T-helper 1 cell (primary cell): ENCODE measurements at regions not wholly inside any gene's neighbourhood (a gene's known extent, or its start where the extent isn't known, plus 50 kb on each side); places are given as distances from the start of the nearest gene placed in this dataset.
"Not testable (repeated sequence)": the region's sequence is repeated elsewhere in the genome, so short reads cannot be mapped to it uniquely, and the experiment has no call there.

ENCODE experiments used
- DNase-seq, 5 donors: peaks; one replicate each; pipeline ENCODE4 v3.0.0-alpha.2; 2012 to 2020

DNA sequence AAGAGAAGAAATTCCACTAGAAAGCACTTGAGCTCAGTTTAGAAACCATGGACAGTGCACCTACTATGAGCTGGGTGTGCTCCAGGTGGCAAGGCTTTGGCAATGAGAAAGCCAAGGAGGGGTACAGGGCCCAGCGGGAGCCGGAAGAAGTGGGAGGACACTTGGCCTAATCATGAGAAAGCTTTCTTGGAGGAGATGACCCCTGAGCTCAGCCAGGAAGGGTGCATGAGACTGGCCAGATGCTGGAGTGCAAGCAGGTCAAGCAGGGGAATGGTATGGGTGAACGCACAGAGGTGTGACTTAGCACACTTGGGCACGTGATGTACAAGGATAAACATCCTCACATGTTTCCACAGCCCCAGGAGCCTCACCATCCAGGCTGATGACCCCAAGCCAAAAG is 97.2 kb upstream of the GLI2 start:
- DNase-seq, result no peak

DNA sequence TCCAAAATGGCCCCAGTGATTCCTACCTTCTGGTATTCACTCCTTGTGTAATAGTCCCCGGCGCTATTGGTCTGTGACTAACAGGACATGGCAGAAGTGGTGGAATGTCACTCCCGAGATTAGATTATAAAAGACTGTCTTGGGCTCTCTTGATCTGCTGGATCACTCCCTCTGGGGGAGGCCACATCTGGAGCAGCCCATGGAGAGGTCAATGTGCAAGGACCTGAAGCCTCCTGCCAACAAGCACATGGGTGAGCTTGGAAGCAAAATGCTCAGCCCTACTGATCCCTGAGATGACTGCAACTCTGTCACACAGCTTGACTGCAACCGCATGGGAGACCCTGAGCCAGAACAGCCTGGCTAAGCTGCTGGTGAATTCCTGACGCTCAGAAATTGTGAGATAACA is 94.3 kb upstream of the GLI2 start:
- DNase-seq, result no peak

DNA sequence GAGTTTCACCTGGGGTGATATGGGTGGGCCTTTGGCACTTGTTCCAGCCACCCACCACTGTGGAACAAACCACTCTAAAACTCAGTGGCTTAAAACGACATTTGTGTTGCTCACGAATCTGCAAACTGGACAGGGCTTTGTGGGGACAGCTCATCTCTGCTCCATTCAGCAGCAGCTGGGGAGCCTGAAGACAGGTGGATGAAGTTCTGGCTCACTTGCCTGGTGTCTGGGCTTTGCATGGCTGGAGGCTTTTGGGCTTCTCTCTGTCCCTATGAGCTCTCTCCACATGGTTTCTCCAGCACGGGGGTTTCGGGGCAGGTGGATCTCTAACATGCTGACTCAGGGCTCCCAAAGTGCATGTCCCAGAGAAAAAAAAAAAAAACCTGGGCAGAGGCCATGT is 93.0 kb upstream of the GLI2 start:
- DNase-seq, result no peak

GRCh38 chr2:120646994-120647393 is 88.7 kb upstream of the GLI2 start:
- DNase-seq, result no peak

GRCh38 chr2:120647487-120647886 is 88.2 kb upstream of the GLI2 start:
- no peak for DNase-seq

- DNase-seq, result not testable (repeated sequence)
These were observed 86.3 kb upstream of the GLI2 start for GRCh38 chr2:120649381-120649780.

DNA sequence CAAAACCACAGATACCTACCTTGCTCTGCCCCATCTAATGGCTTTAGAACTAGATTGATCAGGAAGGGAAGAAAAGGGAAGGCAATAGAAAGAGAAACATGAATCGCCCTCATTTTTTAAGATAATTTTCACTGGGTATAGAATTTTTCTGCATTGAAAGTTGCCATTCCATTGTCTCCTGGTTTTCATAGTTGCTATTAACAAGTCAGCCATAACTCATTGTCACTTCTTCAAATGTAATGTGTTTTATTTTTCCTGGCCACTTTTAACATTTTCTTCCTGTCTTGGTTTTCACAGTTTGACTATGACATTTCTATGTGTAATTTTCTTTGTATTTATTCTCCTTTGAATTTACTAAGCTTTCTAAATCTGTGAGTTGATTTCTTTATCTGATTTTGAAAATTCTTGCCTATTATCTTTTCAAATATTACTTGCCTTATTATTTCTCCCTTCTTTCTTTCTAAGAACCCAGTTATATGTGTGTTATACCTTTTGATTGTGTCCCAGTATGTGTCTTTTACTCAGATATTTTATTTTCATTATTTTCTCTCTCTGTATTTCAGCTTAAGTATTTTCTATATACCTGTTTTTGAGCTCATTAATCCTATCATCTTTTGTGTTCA is 85.5 kb upstream of the GLI2 start:
- no peak for DNase-seq

GRCh38 chr2:120651818-120652217 is 83.8 kb upstream of the GLI2 start:
- no peak for DNase-seq

DNA sequence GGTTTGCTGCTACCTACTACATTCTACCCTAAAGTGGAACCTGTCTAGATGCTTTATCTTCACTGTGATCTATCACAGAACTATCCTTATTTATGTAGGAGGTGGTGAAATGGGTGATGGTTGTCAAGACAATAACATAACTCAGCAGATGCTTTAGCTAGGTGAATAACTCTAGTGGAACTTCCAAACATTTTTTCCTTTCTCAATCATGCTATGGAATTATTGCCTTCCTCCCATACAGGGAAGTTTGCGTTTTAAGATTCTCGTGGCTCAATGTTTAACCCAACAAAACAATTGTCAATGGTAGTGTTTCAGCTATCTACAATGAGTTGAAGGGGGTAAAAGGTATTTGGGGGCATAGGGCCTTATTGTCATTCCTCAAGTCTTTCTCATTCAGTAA is 82.6 kb upstream of the GLI2 start:
- no peak for DNase-seq

GRCh38 chr2:120653871-120654270 is 81.8 kb upstream of the GLI2 start:
- no peak for DNase-seq

DNA sequence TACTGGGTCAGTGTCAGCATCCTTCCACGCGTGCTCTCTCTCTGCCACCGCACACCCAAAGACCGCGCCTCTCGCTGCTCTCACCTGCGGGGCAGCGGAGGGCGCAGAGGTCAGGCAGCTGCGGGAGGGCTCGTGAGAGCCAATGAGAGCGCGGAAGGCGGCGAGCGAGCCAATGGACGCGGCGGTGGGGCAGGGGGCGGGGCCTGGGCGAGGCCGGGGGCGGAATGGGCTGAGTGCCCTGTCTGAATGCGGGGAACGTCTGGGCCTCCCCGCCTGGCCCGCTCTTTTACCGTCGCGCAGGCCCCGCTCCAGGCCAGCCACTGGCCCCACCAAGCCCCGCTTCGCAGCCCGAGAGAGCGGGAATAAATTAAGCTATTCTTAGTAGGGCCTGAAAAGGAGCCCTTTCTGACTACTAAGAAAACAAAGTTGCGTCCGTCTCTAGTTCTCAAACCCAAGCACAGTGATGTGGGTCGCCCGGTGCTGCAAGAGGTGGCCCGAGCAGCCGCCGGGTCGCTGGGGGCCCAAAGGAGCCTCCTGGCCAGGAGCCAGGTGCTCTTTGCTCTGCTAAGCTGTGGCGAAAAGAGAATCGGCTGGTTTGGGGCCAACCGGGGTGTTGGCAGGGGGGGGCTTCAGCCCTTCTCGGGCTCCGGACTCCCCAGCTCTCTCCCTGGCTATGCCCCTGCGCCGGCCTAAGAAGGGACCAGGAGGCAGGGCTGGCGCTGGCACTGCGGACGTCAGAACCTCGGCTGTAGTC is 81.1 kb upstream of the GLI2 start:
- no peak for DNase-seq

DNA sequence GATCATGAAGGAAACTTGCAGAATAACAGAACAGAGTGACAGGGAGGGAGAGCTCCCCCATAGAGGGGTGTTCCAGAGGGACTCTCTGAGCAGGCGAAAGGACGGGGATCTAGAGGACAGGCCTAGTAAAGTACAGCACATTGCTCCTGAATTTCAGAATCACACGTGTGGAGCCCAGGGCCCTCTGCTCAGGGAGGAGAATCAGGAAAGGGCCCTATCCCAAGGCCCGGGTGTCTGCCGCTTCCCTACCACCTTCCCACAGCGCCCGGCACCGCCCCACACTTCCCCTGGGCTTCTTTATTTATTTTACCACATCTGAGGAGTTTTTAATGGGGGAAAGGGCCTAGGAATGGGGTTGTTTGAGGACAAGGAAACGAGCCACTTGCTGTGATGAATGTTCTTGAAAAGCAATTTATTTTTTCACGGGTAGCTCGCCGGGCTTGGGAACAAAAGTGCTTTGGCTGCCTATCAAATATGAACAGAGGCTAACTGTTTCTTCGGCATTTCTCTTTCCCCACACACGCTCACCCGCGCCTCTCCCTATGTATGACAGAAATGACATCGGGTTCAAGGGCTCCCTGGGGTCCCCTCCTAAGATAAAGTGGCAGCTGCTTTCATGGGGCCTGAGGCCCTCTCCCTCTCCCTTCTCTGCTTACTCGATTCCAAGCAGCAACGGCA is 79.3 kb upstream of the GLI2 start:
- no peak for DNase-seq

- no peak for DNase-seq
These were observed 77.5 kb upstream of the GLI2 start for GRCh38 chr2:120658042-120658769.

DNA sequence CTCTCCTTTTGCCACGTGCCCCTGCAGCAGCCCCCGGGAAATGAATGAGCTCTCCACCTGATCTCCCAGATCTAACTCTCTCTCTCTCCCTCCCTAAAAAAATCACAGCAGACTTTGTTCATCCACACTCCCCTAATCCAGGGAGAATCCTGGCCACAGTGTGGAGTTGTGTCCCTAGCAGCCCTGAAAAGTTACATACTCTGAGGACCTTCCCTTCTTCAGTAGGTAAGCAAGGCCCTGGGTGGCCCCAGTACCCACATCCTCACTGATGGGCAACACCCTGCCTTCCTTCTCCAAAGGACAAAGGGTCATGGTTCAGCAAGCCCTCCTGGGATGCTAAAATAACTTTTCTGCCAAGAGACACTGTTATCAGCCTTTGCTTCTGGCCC is 76.9 kb upstream of the GLI2 start:
- DNase-seq, result no peak

DNA sequence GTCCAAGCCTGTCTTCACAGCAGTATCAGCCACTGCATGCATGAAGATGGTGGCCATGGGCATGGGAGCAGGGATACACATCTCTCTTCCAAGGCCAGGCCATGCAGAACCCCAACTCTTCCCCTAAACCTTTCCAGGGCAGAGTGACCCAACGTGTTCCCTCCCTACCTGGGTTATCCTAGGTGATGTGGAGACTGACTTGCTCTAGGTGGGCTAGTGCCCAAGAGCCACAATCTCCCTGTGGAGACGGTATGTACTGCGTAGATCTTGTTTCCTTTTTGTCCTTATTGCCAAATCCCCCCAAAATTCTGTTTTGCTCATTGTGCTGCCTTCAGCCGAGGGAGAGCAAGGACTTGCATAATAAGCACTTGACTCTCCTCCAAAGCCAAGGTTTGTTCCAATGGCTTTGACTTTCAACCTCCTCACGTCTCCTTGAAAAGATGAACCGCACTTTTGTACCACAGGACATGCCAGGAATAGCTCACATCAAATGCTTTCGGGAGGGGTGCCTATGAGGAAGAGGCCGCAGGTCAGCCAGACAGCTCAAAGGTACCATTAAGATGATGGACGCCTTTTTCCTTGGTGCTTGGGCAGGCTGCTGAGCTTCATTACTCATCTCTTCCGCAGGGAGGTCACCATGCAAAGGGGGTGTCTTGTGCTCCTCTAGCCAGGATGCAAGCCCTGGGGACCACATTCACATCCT is 76.2 kb upstream of the GLI2 start:
- DNase-seq, result no peak

DNA sequence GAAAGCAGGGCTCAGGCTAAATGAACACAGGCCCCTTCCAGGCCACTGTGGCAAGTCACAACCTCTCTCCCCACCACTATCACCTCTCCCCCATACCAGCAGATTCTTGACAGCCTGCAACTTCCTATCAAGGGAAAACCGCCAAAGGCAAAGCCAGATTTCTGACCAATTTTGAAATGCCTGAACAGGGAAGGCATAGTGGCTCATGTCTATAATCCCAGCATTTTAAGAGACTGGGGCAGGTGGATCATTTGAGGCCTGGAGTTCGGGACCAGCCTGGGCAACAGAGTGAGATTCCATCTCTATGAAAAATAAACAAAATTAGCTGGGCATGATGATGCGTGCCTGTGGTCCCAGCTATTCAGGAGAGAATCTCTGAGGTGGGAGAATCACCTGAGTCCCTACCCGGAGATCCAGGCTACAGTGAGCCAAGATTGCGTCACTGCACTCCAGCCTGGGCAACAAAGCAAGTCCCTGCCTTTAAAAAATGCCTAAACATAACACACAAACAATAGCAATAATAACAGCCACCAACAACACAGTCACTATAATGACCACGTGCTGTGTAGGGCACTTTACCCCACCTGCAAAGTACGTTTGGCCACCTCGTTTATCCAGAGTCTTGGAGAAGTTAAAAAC is 75.5 kb upstream of the GLI2 start:
- DNase-seq, result no peak

DNA sequence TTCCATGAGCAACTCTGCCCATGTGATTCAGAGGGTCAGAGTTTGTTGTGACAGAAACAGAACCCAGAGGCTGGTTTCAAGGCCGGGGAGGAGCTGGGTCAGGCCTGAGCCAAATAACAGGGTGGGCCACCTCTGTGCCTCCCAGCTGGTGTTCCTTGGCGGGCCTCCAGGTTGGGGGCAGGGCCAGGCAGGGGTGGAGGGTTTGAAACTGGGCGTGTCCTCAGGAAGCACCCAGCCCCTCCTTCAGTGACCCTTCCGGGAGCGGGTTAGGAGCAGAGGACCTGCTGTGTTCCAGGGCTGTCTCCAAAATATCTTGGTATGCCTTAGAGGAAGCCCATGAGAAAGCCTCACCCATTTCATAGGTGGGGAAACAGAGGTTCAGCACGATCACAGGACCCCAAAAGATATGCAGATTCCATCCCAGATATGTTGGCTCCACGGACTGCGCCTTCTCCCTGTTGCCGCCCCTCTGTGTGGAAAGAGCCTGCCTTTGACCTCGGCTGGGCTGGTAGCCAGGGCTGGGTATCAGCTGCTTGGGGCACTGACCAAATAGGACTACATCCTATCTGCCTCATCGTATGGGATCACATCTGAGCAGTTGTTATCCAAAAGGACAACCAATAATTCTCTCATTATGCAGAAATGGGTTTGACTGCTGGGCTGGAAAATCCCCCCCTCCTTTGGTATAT is 74.8 kb upstream of the GLI2 start:
- no peak for DNase-seq

DNA sequence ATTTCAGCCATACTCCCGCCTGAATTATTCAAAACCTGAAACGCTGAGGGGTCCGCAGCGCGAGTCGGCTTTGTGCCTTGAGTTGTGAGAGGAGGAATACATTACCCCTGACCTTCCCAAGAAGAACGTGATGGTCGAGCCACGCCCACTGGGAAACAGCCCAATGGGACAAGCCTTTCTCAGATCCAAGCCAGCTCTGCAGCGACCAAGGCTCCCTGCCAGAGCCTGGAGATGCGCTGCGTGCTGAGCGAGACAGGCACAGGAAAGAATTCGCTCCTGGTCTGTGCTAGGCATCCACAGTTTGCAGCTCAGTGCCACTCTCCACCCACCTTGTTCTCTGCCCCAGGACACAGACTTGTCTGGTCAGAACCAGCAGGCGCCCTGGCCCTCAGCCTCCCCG is 74.1 kb upstream of the GLI2 start:
- no peak for DNase-seq

GRCh38 chr2:120662046-120662445 is 73.6 kb upstream of the GLI2 start:
- no peak for DNase-seq

- no peak for DNase-seq
These were observed 72.9 kb upstream of the GLI2 start for GRCh38 chr2:120662746-120663145.

GRCh38 chr2:120666433-120666832 is 69.2 kb upstream of the GLI2 start:
- DNase-seq, result no peak

- DNase-seq, result no peak
These were observed 67.7 kb upstream of the GLI2 start for GRCh38 chr2:120667981-120668380.
